ENCODE measurements at regions not wholly inside any gene's neighbourhood (a gene's known extent, or its start where the extent isn't known, plus 50 kb on each side); places are given as distances from the start of the nearest gene placed in this dataset.

- Histone ChIP-seq H3K4me3 (replicated peaks; ENCODE audit: insufficient read depth, low read length) (no peak overlapping the region), H3K27ac (replicated peaks) (no peak overlapping the region), H3K27me3 (ENCODE audit: insufficient read depth, poor library complexity, severe bottlenecking) (no peaks in the 10 kb centered on the region)
- no peak for DNase-seq (ENCODE audit: low read depth in 1 of 2, low spot score in 1 of 2)
- no peak for TF ChIP-seq GABPA (IDR thresholded peaks at IDR 0.05; ENCODE audit: low read depth)
- TF ChIP-seq CTCF (IDR thresholded peaks at IDR 0.05; ENCODE audit: insufficient read depth, low read length): no peak
- TF ChIP-seq REST (IDR thresholded peaks at IDR 0.05; ENCODE audit: insufficient replicate concordance, low read depth): no peak
- TF ChIP-seq POLR2AphosphoS5 (IDR thresholded peaks at IDR 0.05; ENCODE audit: low read depth): no peak
- TF ChIP-seq SPI1 (IDR thresholded peaks at IDR 0.05; ENCODE audit: borderline replicate concordance, low read depth): no peak
These were observed 128.8 kb downstream of the ASMT start for GRCh38 chrX:1743663-1744062.

GRCh38 chrX:1748408-1748807, 133.5 kb downstream of the ASMT start:
- Histone ChIP-seq H3K4me3 (replicated peaks; ENCODE audit: insufficient read depth, low read length) (no peak overlapping the region), H3K27ac (replicated peaks) (no peak overlapping the region), H3K27me3 (ENCODE audit: insufficient read depth, poor library complexity, severe bottlenecking) (no peaks in the 10 kb centered on the region)
- no peak for TF ChIP-seq REST (IDR thresholded peaks at IDR 0.05; ENCODE audit: insufficient replicate concordance, low read depth)
- TF ChIP-seq SPI1 (IDR thresholded peaks at IDR 0.05; ENCODE audit: borderline replicate concordance, low read depth): no peak
- no peak for TF ChIP-seq CTCF (IDR thresholded peaks at IDR 0.05; ENCODE audit: insufficient read depth, low read length)
- TF ChIP-seq POLR2AphosphoS5 (IDR thresholded peaks at IDR 0.05; ENCODE audit: low read depth): no peak
- TF ChIP-seq GABPA (IDR thresholded peaks at IDR 0.05; ENCODE audit: low read depth): no peak
- no peak for DNase-seq (ENCODE audit: low read depth in 1 of 2, low spot score in 1 of 2)

- Histone ChIP-seq H3K27me3 (ENCODE audit: insufficient read depth, poor library complexity, severe bottlenecking) (no peaks in the 10 kb centered on the region), H3K27ac (replicated peaks) (no peak overlapping the region), H3K4me3 (replicated peaks; ENCODE audit: insufficient read depth, low read length) (no peak overlapping the region)
- DNase-seq (ENCODE audit: low read depth in 1 of 2, low spot score in 1 of 2): no peak
- TF ChIP-seq GABPA (IDR thresholded peaks at IDR 0.05; ENCODE audit: low read depth): no peak
- no peak for TF ChIP-seq SPI1 (IDR thresholded peaks at IDR 0.05; ENCODE audit: borderline replicate concordance, low read depth)
- no peak for TF ChIP-seq REST (IDR thresholded peaks at IDR 0.05; ENCODE audit: insufficient replicate concordance, low read depth)
- no peak for TF ChIP-seq POLR2AphosphoS5 (IDR thresholded peaks at IDR 0.05; ENCODE audit: low read depth)
- no peak for TF ChIP-seq CTCF (IDR thresholded peaks at IDR 0.05; ENCODE audit: insufficient read depth, low read length)
These were observed 134.6 kb downstream of the ASMT start for GRCh38 chrX:1749499-1749898.
